HCT116 (cell line): ENCODE measurements at regions not wholly inside any gene's neighbourhood (a gene's known extent, or its start where the extent isn't known, plus 50 kb on each side); places are given as distances from the start of the nearest gene placed in this dataset.

ENCODE experiments used
- ATAC-seq: fragments of 200-7000 bp; cut with Tn5 transposase; 2 replicates; pipeline ENCODE4 v1.9.1; 2020; ENCODE audit warnings: mild to moderate bottlenecking, moderate library complexity
- BruUV-seq: library from RNA; stranded (reverse); fragments of 400-500 nt; replicated peaks from 2 replicates; lab custom pipeline; 2021; lab: Mats Ljungman, UMichigan
- CTCF ChIA-PET: fragments of 300-600 bp; sonication (Branson Sonifier 250); formaldehyde crosslinking; loops from one replicate; lab custom pipeline; 2021; ENCODE audit warnings: antibody characterized with exemption; lab: Charles Lee
- POLR2A ChIA-PET: fragments of 300-600, 350-600 bp; sonication (Branson Sonifier 250); formaldehyde crosslinking; loops from one replicate; lab custom pipeline; 2021; ENCODE audit warnings: antibody characterized with exemption; lab: Charles Lee
- RAD21 ChIA-PET, 2 experiments: fragments of 300-600 bp; sonication (Branson Sonifier 250); formaldehyde crosslinking; loops; one replicate each; lab custom pipeline; 2023; ENCODE audit warnings: low total read pairs in 2 of 2; ENCODE audit not compliant: uncharacterized antibody in 2 of 2, unreplicated experiment in 2 of 2, low non-redundant PET in 1 of 2; lab: Charles Lee
- DNase-seq: peaks from one replicate; pipeline ENCODE4 v3.0.0-alpha.2; 2010; ENCODE audit warnings: low read depth, low spot score
- H2AFZ ChIP-seq: fragments of 200-600 bp; shearing (Covaris generic), sonication (generic); 2 replicates; pipeline ENCODE4 v1.6.1; 2017; ENCODE audit warnings: low read depth, mixed run types, mixed read lengths, antibody characterized with exemption, low read length; ENCODE audit not compliant: poor library complexity, severe bottlenecking
- H3K27ac ChIP-seq: 2 replicates; pipeline ENCODE4 v1.5.1; 2012; ENCODE audit warnings: low read depth, low read length
- H3K27me3 ChIP-seq: fragments of 200-600 bp; sonication (generic); 2 replicates; pipeline ENCODE4 v1.6.1; 2016; ENCODE audit warnings: mixed run types, low read length, mixed read lengths; ENCODE audit not compliant: insufficient read depth
- H3K36me3 ChIP-seq, 2 experiments: fragments of 200-500 bp in 1 of 2; fragments of 200-600 bp in 1 of 2; sonication (Bioruptor generic) in 1 of 2; sonication (generic) in 1 of 2; 2 replicates each; pipeline versions ENCODE4 v1.5.1 to v1.6.1; 2014 to 2016; ENCODE audit warnings: low read length in 2 of 2, inconsistent platforms in 1 of 2, mixed read lengths in 1 of 2, mixed run types in 1 of 2; ENCODE audit not compliant: insufficient read depth in 2 of 2, control insufficient read depth in 1 of 2
- H3K4me1 ChIP-seq, 2 experiments: fragments of 200-600 bp in 1 of 2; sonication (generic) in 1 of 2; 2 replicates each; pipeline versions ENCODE4 v1.5.1 to v1.6.1; 2012 to 2017; ENCODE audit warnings: low read length in 2 of 2, inconsistent platforms in 1 of 2, mild to moderate bottlenecking in 1 of 2, mixed read lengths in 1 of 2, mixed run types in 1 of 2, moderate library complexity in 1 of 2; ENCODE audit not compliant: insufficient read depth in 2 of 2, control insufficient read depth in 1 of 2
- H3K4me2 ChIP-seq: fragments of 200-600 bp; sonication (generic); 2 replicates; pipeline ENCODE4 v1.6.1; 2017; ENCODE audit warnings: mixed run types, low read length, mixed read lengths
- H3K4me3 ChIP-seq, 2 experiments: fragments of 200-600 bp in 1 of 2; sonication (generic) in 1 of 2; replicated peaks in 1 of 2; 2 replicates each; pipeline ENCODE4 v1.5.1; 2011 to 2016; ENCODE audit warnings: low read length in 2 of 2, control low read depth in 1 of 2, low read depth in 1 of 2, mild to moderate bottlenecking in 1 of 2, mixed read lengths in 1 of 2, mixed run types in 1 of 2
- H3K79me2 ChIP-seq: fragments of 200-600 bp; sonication (generic); 2 replicates; pipeline ENCODE4 v1.6.1; 2017; ENCODE audit warnings: mild to moderate bottlenecking, mixed run types, low read length, moderate library complexity, mixed read lengths; ENCODE audit not compliant: insufficient read depth
- H3K9ac ChIP-seq: fragments of 200-600 bp; sonication (generic); 2 replicates; pipeline ENCODE4 v1.6.1; 2016; ENCODE audit warnings: low read length, mixed read lengths
- H3K9me2 ChIP-seq: fragments of 200-600 bp; sonication (generic), shearing (Covaris generic); 2 replicates; pipeline ENCODE4 v1.6.1; 2017; ENCODE audit warnings: mixed run types, mild to moderate bottlenecking, moderate library complexity; ENCODE audit not compliant: insufficient read depth
- H3K9me3 ChIP-seq, 2 experiments: fragments of 200-500 bp in 1 of 2; fragments of 200-600 bp in 1 of 2; sonication (Bioruptor generic) in 1 of 2; sonication (generic) in 1 of 2; 2 replicates each; pipeline ENCODE4 v1.6.1; 2014 to 2017; ENCODE audit warnings: low read length in 2 of 2, mixed read lengths in 2 of 2, inconsistent platforms in 1 of 2, low read depth in 1 of 2, mild to moderate bottlenecking in 1 of 2, mixed run types in 1 of 2, moderate library complexity in 1 of 2; ENCODE audit not compliant: control insufficient read depth in 1 of 2, insufficient read depth in 1 of 2
- H4K20me1 ChIP-seq: fragments of 200-600 bp; sonication (generic), shearing (Covaris generic); 2 replicates; pipeline ENCODE4 v1.6.1; 2017; ENCODE audit warnings: mixed run types, mild to moderate bottlenecking, moderate library complexity; ENCODE audit not compliant: insufficient read depth
- CBX3 ChIP-seq: IDR thresholded peaks from 2 replicates; pipeline ENCODE4 v1.6.1; 2012; ENCODE audit warnings: low read depth
- CEBPB ChIP-seq: IDR thresholded peaks from 2 replicates; pipeline ENCODE4 v1.6.1; 2012; ENCODE audit warnings: low read depth
- EGR1 ChIP-seq: IDR thresholded peaks from 2 replicates; pipeline ENCODE4 v1.6.1; 2012; ENCODE audit warnings: low read depth
- ELF1 ChIP-seq: IDR thresholded peaks from 2 replicates; pipeline ENCODE4 v1.6.1; 2012; ENCODE audit warnings: low read depth, borderline replicate concordance
- EZH2 ChIP-seq: fragments of 200-600 bp; sonication (generic); IDR thresholded peaks from 2 replicates; pipeline ENCODE4 v1.6.1; 2017; ENCODE audit warnings: antibody characterized with exemption, mixed run types
- FOSL1 ChIP-seq: IDR thresholded peaks from 2 replicates; pipeline ENCODE4 v1.6.1; 2012; ENCODE audit warnings: low read depth
- JUND ChIP-seq: IDR thresholded peaks from 2 replicates; pipeline ENCODE4 v1.6.1; 2012
- POLR2A ChIP-seq: IDR thresholded peaks from 2 replicates; pipeline ENCODE4 v1.7.0; 2011; ENCODE audit warnings: borderline replicate concordance; ENCODE audit not compliant: insufficient read depth, insufficient read length; ENCODE audit errors: extremely low read depth
- POLR2AphosphoS5 ChIP-seq: IDR thresholded peaks from 2 replicates; pipeline ENCODE4 v1.6.1; 2011; ENCODE audit warnings: mild to moderate bottlenecking, low read depth, low read length, moderate library complexity
- RAD21 ChIP-seq: IDR thresholded peaks from 2 replicates; pipeline ENCODE4 v1.6.1; 2012; ENCODE audit warnings: low read depth, mild to moderate bottlenecking
- SIN3A ChIP-seq: IDR thresholded peaks from 2 replicates; pipeline ENCODE4 v1.6.1; 2012; ENCODE audit warnings: low read depth
- SRF ChIP-seq: IDR thresholded peaks from 2 replicates; pipeline ENCODE4 v1.6.1; 2012; ENCODE audit warnings: low read depth
- YY1 ChIP-seq: IDR thresholded peaks from 2 replicates; pipeline ENCODE4 v1.6.1; 2011; ENCODE audit warnings: low read length, low read depth, moderate library complexity, mild to moderate bottlenecking; ENCODE audit not compliant: insufficient replicate concordance; ENCODE audit errors: extremely low read depth
- ZFX ChIP-seq: fragments of 450-650 bp; IDR thresholded peaks from 2 replicates; pipeline ENCODE4 v1.6.1; 2017
- intact Hi-C: fragments of 100-400 bp; cut with micrococcal nuclease; formaldehyde crosslinking; loops from 2 replicates; pipeline ENCODE4 v1.10.0; 2022
- TF ChIP-seq, protein P1 (sequence below): IDR thresholded peaks from 2 replicates; pipeline ENCODE4 v1.6.1; 2012; ENCODE audit warnings: low read depth
- TF ChIP-seq, protein P2 (sequence below): IDR thresholded peaks from 2 replicates; pipeline ENCODE4 v1.6.1; 2012
- TF ChIP-seq, protein P3 (sequence below): IDR thresholded peaks from 2 replicates; pipeline ENCODE4 v1.6.1; 2012

DNA sequence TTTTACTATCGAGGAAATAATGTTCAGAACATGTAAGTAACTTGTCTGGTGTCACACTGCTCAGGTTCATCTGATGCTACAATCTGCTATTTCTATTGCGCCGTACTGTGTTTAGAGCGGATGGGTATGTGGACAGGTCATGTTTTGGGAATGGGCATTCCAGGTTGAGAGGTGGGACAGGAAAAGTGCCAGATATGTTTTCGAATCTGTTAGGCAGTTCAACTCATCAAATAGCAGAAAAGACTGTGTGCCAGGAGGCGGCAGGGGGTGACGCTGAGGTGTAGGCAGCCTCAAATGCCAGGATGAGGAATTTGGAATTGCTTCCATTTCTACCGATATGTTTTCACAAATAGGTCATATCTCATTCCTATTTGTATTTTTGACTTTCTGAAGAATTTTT, 123.8 kb downstream of the HRH4 start:
- H3K4me2 ChIP-seq = no peak overlapping the region
- ChIA-PET RAD21 (no interaction called here), CTCF (no interaction called here), POLR2A (no interaction called here)
- intact Hi-C loops = no loop called here
- H3K4me3 ChIP-seq = no peak overlapping the region
- no peak overlapping the region for H3K27ac ChIP-seq
- H3K36me3 ChIP-seq = no peaks in the 10 kb centered on the region
- H3K9ac ChIP-seq = no peak overlapping the region
- no peaks in the 10 kb centered on the region for H3K9me2 ChIP-seq
- H3K79me2 ChIP-seq = no peaks in the 10 kb centered on the region
- DNase-seq (no peak), ATAC-seq (no peak)
- H3K27me3 ChIP-seq = peaks cover 40% of the 10 kb centered on the region
- no peaks in the 10 kb centered on the region for H3K4me1 ChIP-seq
- H3K9me3 ChIP-seq = no peaks in the 10 kb centered on the region
- H4K20me1 ChIP-seq = no peaks in the 10 kb centered on the region
- TF ChIP-seq ZFX = no peak
- no peak for TF ChIP-seq YY1
- TF ChIP-seq RAD21 = no peak
- no peak for TF ChIP-seq CEBPB
- no peak for TF ChIP-seq EZH2
- TF ChIP-seq, protein P1, sequence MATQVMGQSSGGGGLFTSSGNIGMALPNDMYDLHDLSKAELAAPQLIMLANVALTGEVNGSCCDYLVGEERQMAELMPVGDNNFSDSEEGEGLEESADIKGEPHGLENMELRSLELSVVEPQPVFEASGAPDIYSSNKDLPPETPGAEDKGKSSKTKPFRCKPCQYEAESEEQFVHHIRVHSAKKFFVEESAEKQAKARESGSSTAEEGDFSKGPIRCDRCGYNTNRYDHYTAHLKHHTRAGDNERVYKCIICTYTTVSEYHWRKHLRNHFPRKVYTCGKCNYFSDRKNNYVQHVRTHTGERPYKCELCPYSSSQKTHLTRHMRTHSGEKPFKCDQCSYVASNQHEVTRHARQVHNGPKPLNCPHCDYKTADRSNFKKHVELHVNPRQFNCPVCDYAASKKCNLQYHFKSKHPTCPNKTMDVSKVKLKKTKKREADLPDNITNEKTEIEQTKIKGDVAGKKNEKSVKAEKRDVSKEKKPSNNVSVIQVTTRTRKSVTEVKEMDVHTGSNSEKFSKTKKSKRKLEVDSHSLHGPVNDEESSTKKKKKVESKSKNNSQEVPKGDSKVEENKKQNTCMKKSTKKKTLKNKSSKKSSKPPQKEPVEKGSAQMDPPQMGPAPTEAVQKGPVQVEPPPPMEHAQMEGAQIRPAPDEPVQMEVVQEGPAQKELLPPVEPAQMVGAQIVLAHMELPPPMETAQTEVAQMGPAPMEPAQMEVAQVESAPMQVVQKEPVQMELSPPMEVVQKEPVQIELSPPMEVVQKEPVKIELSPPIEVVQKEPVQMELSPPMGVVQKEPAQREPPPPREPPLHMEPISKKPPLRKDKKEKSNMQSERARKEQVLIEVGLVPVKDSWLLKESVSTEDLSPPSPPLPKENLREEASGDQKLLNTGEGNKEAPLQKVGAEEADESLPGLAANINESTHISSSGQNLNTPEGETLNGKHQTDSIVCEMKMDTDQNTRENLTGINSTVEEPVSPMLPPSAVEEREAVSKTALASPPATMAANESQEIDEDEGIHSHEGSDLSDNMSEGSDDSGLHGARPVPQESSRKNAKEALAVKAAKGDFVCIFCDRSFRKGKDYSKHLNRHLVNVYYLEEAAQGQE = no peak
- no peak for TF ChIP-seq POLR2AphosphoS5
- no peak for TF ChIP-seq SRF
- TF ChIP-seq POLR2A = no peak
- no peak for TF ChIP-seq JUND
- TF ChIP-seq CBX3 = no peak
- no peak for TF ChIP-seq ELF1
- no peak for TF ChIP-seq EGR1
- TF ChIP-seq, protein P2, sequence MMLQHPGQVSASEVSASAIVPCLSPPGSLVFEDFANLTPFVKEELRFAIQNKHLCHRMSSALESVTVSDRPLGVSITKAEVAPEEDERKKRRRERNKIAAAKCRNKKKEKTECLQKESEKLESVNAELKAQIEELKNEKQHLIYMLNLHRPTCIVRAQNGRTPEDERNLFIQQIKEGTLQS = no peak
- TF ChIP-seq, protein P3, sequence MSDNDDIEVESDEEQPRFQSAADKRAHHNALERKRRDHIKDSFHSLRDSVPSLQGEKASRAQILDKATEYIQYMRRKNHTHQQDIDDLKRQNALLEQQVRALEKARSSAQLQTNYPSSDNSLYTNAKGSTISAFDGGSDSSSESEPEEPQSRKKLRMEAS = no peak
- TF ChIP-seq SIN3A = no peak
- TF ChIP-seq FOSL1 = no peak
- no TSS peak for BruUV-seq
- H2AFZ ChIP-seq = no peak overlapping the region
